ENCODE measurements at regions not wholly inside any gene's neighbourhood (a gene's known extent, or its start where the extent isn't known, plus 50 kb on each side); places are given as distances from the start of the nearest gene placed in this dataset.
"Not testable (repeated sequence)": the region's sequence is repeated elsewhere in the genome, so short reads cannot be mapped to it uniquely, and the experiment has no call there.

DNA sequence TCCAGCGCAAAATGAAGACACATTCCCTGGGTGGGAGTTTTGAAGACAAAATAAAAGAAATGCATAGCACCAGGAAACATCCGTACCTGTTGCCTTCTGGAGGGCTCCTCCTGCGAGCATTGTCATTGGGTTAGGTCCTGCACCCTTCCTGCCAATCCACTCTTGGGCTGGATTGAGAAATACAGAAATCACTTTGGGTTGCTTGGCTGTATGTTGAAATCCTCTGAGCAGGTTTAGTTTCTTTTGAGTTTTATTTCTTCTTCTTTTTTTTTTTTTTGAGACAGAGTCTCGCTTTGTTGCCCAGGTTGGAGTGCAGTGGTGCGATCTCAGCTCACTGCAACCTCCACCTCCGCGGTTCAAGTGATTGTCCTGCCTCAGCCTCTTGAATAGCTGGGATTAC is 67.6 kb downstream of the ARF6 start:
- DNase-seq (ENCODE audit: insufficient read length) (no peak), FAIRE-seq (no peak)
- no peak for TF ChIP-seq POLR2A (IDR thresholded peaks at IDR 0.05; ENCODE audit: low read depth, low read length)

DNA sequence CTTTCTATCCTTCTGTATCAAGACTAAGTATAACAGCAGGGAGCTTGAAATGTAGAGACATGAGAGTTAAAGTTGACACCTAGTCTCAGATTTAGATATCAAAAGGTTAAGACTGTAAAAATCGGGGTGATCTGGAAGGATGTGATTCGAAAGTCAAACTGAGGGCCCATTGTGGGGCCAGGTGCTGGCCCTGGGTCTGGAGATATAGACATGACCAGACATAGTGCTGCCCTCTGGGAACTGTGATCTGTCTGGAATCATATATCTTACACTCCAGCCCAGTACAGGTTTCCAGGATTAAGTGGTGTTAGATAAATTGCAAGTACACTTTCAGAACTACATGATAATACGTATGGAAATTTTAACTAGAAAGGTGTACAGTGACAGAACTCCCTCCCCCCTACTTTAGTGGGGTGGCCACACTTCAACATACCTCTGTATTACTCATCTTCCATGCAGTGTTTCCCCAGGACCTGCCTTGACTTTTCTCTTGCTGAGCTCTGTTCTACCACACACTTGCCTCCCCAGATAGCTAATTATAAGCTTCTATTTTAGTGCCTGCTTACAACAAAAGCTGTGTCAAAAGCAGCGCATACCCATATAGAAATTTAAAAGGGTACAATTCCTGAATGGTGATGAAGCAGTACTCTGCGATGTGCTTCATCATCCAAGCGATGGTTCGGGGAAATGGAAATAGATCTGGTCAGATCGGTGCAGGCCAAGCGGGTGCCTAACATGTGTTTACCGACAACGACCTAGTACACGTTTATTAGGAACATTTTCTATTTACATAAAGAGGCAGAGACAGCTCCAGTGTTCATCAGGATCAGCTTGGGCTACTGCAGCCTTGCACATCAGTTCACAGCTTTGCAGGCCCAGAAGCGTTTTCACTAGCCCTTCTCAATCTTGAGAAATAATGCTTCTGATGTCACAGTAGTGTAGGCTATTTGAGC is 68.7 kb downstream of the ARF6 start:
- DNase-seq (ENCODE audit: insufficient read length) (no peak), FAIRE-seq (no peak)
- no peak for TF ChIP-seq POLR2A (IDR thresholded peaks at IDR 0.05; ENCODE audit: low read depth, low read length)
- no peak for TF ChIP-seq TAF1 (IDR thresholded peaks at IDR 0.05; ENCODE audit: borderline replicate concordance, low read depth, low read length)
- no peak for TF ChIP-seq POLR2AphosphoS5 (IDR thresholded peaks at IDR 0.05; ENCODE audit: low read depth, low read length)

DNA sequence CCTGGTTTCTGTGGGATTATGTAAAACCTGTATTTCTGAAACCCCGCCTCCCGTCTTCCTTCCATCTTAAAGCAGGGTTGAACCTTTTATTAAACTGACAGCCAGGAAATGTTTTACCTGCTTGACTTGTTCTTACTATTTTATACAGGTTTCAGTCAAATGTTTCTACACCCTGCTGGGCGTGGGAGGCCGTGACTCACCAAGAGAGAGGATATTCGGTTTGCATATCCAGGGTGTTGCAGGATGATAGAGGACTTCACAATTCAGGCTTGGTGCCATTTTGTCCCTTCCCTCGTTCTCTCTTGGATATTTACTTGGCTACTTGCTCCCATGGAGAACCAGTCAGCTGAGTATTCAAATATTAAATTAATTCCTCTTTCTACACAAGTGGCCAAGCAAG is 69.7 kb downstream of the ARF6 start:
- peak; percentile 49 for DNase-seq (ENCODE audit: insufficient read length)
- no peak for TF ChIP-seq POLR2A (IDR thresholded peaks at IDR 0.05; ENCODE audit: low read depth, low read length)
- TF ChIP-seq POLR2AphosphoS5 (IDR thresholded peaks at IDR 0.05; ENCODE audit: low read depth, low read length) = no peak
- no peak for TF ChIP-seq TAF1 (IDR thresholded peaks at IDR 0.05; ENCODE audit: borderline replicate concordance, low read depth, low read length)
- peak; percentile 96 for FAIRE-seq

DNA sequence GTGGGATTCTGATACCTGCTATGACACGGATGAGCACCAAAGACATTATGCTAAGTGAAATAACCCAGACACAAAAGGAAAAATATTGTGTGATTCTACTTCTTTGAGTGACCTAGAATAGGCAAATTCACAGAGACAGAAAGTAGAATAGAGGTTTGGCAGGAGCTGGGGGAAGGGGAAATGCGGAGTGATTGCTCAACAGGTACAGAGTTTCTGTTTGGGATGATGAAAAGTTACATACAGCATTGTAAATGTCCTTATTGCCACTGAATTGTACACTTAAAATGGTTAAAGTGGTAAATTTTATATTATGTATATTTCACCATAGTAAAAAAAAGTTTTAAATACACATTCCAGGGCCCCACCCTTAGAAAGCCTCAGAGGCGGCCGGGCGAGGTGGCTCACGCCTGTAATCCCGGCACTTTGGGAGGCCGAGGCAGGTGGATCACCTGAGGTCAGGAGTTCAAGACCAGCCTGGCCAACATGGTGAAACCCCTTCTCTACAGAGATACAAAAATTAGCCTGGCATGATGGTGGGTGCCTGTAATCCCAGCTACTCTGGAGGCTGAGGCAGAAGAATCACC is 72.3 kb downstream of the ARF6 start:
- not testable (repeated sequence) for DNase-seq (ENCODE audit: insufficient read length); FAIRE-seq

GRCh38 chr14:49966304-49966809 is 73.5 kb downstream of the ARF6 start:
- no peak for DNase-seq (ENCODE audit: insufficient read length)
- no peak for TF ChIP-seq POLR2A (IDR thresholded peaks at IDR 0.05; ENCODE audit: low read depth, low read length)
- TF ChIP-seq TAF1 (IDR thresholded peaks at IDR 0.05; ENCODE audit: borderline replicate concordance, low read depth, low read length) = no peak
- no peak for TF ChIP-seq POLR2AphosphoS5 (IDR thresholded peaks at IDR 0.05; ENCODE audit: low read depth, low read length)
- FAIRE-seq = no peak

DNA sequence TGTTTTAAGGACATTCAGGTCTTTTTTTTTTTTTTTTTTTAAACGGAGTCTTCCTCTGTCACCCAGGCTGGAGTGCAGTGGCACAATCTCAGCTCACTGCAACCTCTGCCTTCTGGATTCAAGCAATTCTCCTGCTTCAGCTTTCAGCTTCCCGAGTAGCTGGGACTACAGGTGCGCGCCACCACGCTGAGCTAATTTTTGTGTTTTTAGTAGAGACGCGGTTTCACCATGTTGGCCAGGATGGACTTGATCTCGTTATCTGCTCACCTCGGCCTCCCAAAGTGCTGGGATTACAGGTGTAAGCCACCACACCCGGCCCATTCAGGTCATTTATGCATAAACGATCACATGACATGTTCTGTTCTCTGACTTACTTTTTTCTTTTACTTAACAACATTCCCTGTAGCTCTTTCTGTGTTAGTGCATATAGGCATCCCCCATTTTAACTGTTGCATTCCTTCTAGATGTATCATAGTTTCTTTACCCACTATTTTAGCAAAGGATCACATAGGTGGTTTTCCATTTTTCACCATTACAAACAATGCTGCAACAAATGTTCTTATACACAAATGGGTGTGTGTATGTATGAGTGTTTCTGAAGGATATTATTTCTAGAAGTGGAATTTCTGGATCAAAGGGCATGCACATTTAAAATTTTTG is 74.2 kb downstream of the ARF6 start:
- TF ChIP-seq POLR2AphosphoS5 (IDR thresholded peaks at IDR 0.05; ENCODE audit: low read depth, low read length) = no peak
- TF ChIP-seq TAF1 (IDR thresholded peaks at IDR 0.05; ENCODE audit: borderline replicate concordance, low read depth, low read length) = no peak
- TF ChIP-seq POLR2A (IDR thresholded peaks at IDR 0.05; ENCODE audit: low read depth, low read length) = no peak
- no peak for DNase-seq (ENCODE audit: insufficient read length)
- FAIRE-seq = no peak

DNA sequence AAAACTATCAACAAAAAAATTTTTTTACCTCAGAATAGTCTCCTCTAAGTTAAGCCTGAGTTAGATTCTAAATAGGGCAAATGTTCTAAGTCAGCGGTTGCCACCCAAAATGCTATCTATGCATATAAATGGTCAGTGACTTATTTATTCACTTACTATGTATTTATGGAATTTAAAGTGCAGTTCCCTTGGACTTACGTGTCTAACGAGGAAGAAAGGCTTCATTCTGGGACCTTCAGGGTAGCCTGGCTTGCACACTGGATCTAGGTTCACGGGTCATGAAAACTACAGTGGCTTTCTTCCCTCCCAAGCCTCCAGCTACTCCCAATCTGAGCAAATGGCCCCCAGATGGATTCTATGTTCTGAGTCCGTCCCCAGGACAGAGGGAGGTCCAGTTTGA is 77.1 kb downstream of the ARF6 start:
- FAIRE-seq (no peak), DNase-seq (ENCODE audit: insufficient read length) (no peak)
- TF ChIP-seq POLR2A (IDR thresholded peaks at IDR 0.05; ENCODE audit: low read depth, low read length) (no peak), TAF1 (IDR thresholded peaks at IDR 0.05; ENCODE audit: borderline replicate concordance, low read depth, low read length) (no peak), POLR2AphosphoS5 (IDR thresholded peaks at IDR 0.05; ENCODE audit: low read depth, low read length) (no peak)

GRCh38 chr14:49970474-49971147 is 77.7 kb downstream of the ARF6 start:
- TF ChIP-seq POLR2AphosphoS5 (IDR thresholded peaks at IDR 0.05; ENCODE audit: low read depth, low read length) (no peak; the same call in 1 of the 2 replicates), TAF1 (IDR thresholded peaks at IDR 0.05; ENCODE audit: borderline replicate concordance, low read depth, low read length) (no peak), POLR2A (IDR thresholded peaks at IDR 0.05; ENCODE audit: low read depth, low read length) (no peak)
- FAIRE-seq = peak; percentile 88
- DNase-seq (ENCODE audit: insufficient read length) = no peak

GRCh38 chr14:49971156-49972130 is 78.6 kb downstream of the ARF6 start:
- TF ChIP-seq TAF1 (IDR thresholded peaks at IDR 0.05; ENCODE audit: borderline replicate concordance, low read depth, low read length) (0 out of 2 replicates have a peak, but pooled peaks have one; percentile 30), POLR2A (IDR thresholded peaks at IDR 0.05; ENCODE audit: low read depth, low read length) (peak; percentile 61; the same call in 1 of the 2 replicates), POLR2AphosphoS5 (IDR thresholded peaks at IDR 0.05; ENCODE audit: low read depth, low read length) (peak; percentile 44)
- DNase-seq (ENCODE audit: insufficient read length) (peak; percentile 43), FAIRE-seq (no peak)

- FAIRE-seq (peak; percentile 24), DNase-seq (ENCODE audit: insufficient read length) (no peak)
- TF ChIP-seq POLR2A (IDR thresholded peaks at IDR 0.05; ENCODE audit: low read depth, low read length) (no peak), POLR2AphosphoS5 (IDR thresholded peaks at IDR 0.05; ENCODE audit: low read depth, low read length) (no peak), TAF1 (IDR thresholded peaks at IDR 0.05; ENCODE audit: borderline replicate concordance, low read depth, low read length) (no peak)
Measured at GRCh38 chr14:49972131-49972671, 79.3 kb downstream of the ARF6 start.
